Naive B cell (primary cell): ENCODE measurements at regions not wholly inside any gene's neighbourhood (a gene's known extent, or its start where the extent isn't known, plus 50 kb on each side); places are given as distances from the start of the nearest gene placed in this dataset.
A peak's percentile ranks its signal among the peaks of the same experiment; 100 is the strongest.

Source experiments
- ATAC-seq, 2 donors: fragments of 150-1000 bp; cut with Tn5 transposase; 2 replicates each; pipeline ENCODE4 v1.10.0; 2021; ENCODE audit warnings: low read depth in 2 of 2, mild to moderate bottlenecking in 2 of 2, moderate library complexity in 2 of 2
- DNase-seq: peaks from one replicate; pipeline ENCODE4 v3.0.0; 2022
- H3K27ac Mint-ChIP-seq, 6 donors: one replicate each; pipeline ENCODE4 v1.8.0; 2020 to 2022; ENCODE audit warnings: mild to moderate bottlenecking in 6 of 6, mixed read lengths in 6 of 6, moderate library complexity in 5 of 6, inconsistent platforms in 2 of 6
- H3K27me3 Mint-ChIP-seq, 3 donors: one replicate each; pipeline ENCODE4 v1.8.0; 2021 to 2022; ENCODE audit warnings: mixed read lengths in 3 of 3, mild to moderate bottlenecking in 1 of 3
- H3K36me3 Mint-ChIP-seq, 2 donors: one replicate each; pipeline ENCODE4 v1.8.0; 2020 to 2022; ENCODE audit warnings: mixed read lengths in 2 of 2, inconsistent platforms in 1 of 2, mild to moderate bottlenecking in 1 of 2
- H3K4me1 Mint-ChIP-seq, 3 donors: one replicate each; pipeline ENCODE4 v1.8.0; 2020 to 2022; ENCODE audit warnings: mixed read lengths in 3 of 3, inconsistent platforms in 1 of 3, mild to moderate bottlenecking in 1 of 3, moderate library complexity in 1 of 3
- H3K4me3 Mint-ChIP-seq, 8 donors: one replicate each; pipeline ENCODE4 v1.8.0; 2020 to 2022; ENCODE audit warnings: mild to moderate bottlenecking in 8 of 8, mixed read lengths in 8 of 8, moderate library complexity in 8 of 8, inconsistent platforms in 2 of 8
- H3K9me3 Mint-ChIP-seq, 7 donors: one replicate each; pipeline ENCODE4 v1.8.0; 2020 to 2022; ENCODE audit warnings: mixed read lengths in 7 of 7, mild to moderate bottlenecking in 5 of 7, inconsistent platforms in 2 of 7, moderate library complexity in 1 of 7

GRCh38 chr2:6392354-6392753 is 473.4 kb downstream of the CMPK2 start:
- peaks cover 0 to 7% (median 0%) of the 10 kb centered on the region in 3 donors for H3K27me3 Mint-ChIP-seq
- ATAC-seq (no peak), DNase-seq (no peak)
- H3K36me3 Mint-ChIP-seq, result no peaks in the 10 kb centered on the region
- peaks cover 2 to 16% (median 7%) of the 10 kb centered on the region in 7 donors for H3K9me3 Mint-ChIP-seq
- H3K4me1 Mint-ChIP-seq, result no peaks in the 10 kb centered on the region
- H3K4me3 Mint-ChIP-seq, result no peak overlapping the region
- H3K27ac Mint-ChIP-seq, result peak overlapping the region in 1 of 6 donors; percentile 22

DNA sequence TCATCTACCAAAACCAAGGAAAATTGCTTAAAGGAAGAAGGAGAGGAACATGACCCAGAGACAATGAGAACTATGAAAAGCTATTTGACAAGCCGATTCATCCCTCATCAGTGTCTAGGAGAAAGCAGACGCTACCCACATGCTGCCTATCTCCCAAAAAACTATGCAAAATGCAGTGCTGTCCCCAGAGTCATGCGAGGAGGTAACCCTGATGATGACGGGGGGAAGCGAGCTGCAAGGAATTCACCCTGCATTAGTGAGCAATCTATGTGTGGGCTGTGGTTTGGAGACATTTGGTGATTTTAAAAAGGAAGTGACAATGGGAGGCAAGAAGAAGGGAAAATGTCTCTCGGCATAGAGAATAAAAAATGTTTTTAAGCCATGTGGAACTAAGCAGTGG is 472.7 kb downstream of the CMPK2 start:
- peaks cover 2 to 16% (median 7%) of the 10 kb centered on the region in 7 donors for H3K9me3 Mint-ChIP-seq
- H3K27me3 Mint-ChIP-seq, result peaks cover 0 to 7% (median 0%) of the 10 kb centered on the region in 3 donors
- H3K27ac Mint-ChIP-seq, result no peak overlapping the region
- DNase-seq (no peak), ATAC-seq (no peak)
- H3K4me3 Mint-ChIP-seq, result no peak overlapping the region
- no peaks in the 10 kb centered on the region for H3K36me3 Mint-ChIP-seq
- no peaks in the 10 kb centered on the region for H3K4me1 Mint-ChIP-seq

GRCh38 chr2:6393819-6394218 is 471.9 kb downstream of the CMPK2 start:
- no peak for DNase-seq
- Mint-ChIP-seq H3K4me3 (no peak overlapping the region), H3K27me3 (peaks cover 0 to 7% (median 0%) of the 10 kb centered on the region in 3 donors), H3K36me3 (no peaks in the 10 kb centered on the region), H3K4me1 (no peaks in the 10 kb centered on the region), H3K9me3 (peaks cover 2 to 13% (median 7%) of the 10 kb centered on the region in 7 donors), H3K27ac (peak overlapping the region in 1 of 6 donors; percentile 27)
- no peak for ATAC-seq

- no peak for DNase-seq
- Mint-ChIP-seq H3K4me3 (no peak overlapping the region), H3K36me3 (no peaks in the 10 kb centered on the region), H3K27ac (peak overlapping the region in 1 of 6 donors; percentile 6), H3K4me1 (no peaks in the 10 kb centered on the region), H3K9me3 (peaks cover 2 to 13% (median 7%) of the 10 kb centered on the region in 7 donors), H3K27me3 (peaks cover 0 to 7% (median under 1%) of the 10 kb centered on the region in 3 donors)
- ATAC-seq, result no peak
Observed at GRCh38 chr2:6394276-6394675, 471.4 kb downstream of the CMPK2 start.

GRCh38 chr2:6398421-6398820 is 467.3 kb downstream of the CMPK2 start:
- H3K9me3 Mint-ChIP-seq, result peaks cover 0 to 4% (median 0%) of the 10 kb centered on the region in 7 donors
- peaks cover 0 to 3% (median 0%) of the 10 kb centered on the region in 3 donors for H3K27me3 Mint-ChIP-seq
- H3K36me3 Mint-ChIP-seq, result no peaks in the 10 kb centered on the region
- H3K27ac Mint-ChIP-seq, result no peak overlapping the region
- DNase-seq, result no peak
- ATAC-seq, result no peak
- no peaks in the 10 kb centered on the region for H3K4me1 Mint-ChIP-seq
- no peak overlapping the region for H3K4me3 Mint-ChIP-seq

GRCh38 chr2:6401301-6401700 is 464.4 kb downstream of the CMPK2 start:
- H3K27me3 Mint-ChIP-seq, result peaks cover 0 to 3% (median 0%) of the 10 kb centered on the region in 3 donors

DNA sequence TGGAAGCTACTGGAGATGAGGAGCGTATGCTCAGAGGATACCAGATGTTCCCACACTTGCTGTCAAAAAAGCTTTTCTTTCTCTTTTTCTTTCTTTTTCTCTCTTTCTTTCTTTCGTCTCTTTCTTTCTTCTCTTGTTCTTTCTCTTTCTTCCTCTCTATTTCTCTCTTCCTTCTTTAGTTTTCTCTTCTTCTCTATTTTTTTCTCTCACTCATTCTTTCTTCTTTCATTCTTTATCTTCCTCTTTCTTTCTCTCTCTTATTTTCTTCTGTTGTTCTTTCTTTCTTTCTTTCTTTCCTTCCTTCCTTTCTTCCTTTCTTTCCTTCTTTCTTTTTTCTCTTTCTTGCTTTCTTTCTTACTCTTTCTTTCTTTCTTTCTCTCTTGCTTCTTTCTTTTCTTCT is 457.6 kb downstream of the CMPK2 start:
- DNase-seq (no peak), ATAC-seq (no peak)
- peak overlapping the region in 2 of 6 donors; percentile 10 to 14 for H3K27ac Mint-ChIP-seq
- H3K4me3 Mint-ChIP-seq, result no peak overlapping the region
- H3K4me1 Mint-ChIP-seq, result no peaks in the 10 kb centered on the region
- no peaks in the 10 kb centered on the region for H3K36me3 Mint-ChIP-seq
- H3K9me3 Mint-ChIP-seq, result peaks cover 0 to 4% (median 0%) of the 10 kb centered on the region in 7 donors
- peaks cover 0 to 17% (median 12%) of the 10 kb centered on the region in 3 donors for H3K27me3 Mint-ChIP-seq

More at GRCh38 chr2:6401301-6401700, 464.4 kb downstream of the CMPK2 start:
- DNase-seq, result no peak
- H3K36me3 Mint-ChIP-seq, result no peaks in the 10 kb centered on the region
- H3K4me3 Mint-ChIP-seq, result no peak overlapping the region
- no peak for ATAC-seq
- peaks cover 0 to 4% (median 0%) of the 10 kb centered on the region in 7 donors for H3K9me3 Mint-ChIP-seq
- no peak overlapping the region for H3K27ac Mint-ChIP-seq
- H3K4me1 Mint-ChIP-seq, result no peaks in the 10 kb centered on the region

GRCh38 chr2:6410313-6410712 is 455.4 kb downstream of the CMPK2 start:
- Mint-ChIP-seq H3K4me1 (no peaks in the 10 kb centered on the region), H3K27me3 (peaks cover 0 to 17% (median 12%) of the 10 kb centered on the region in 3 donors)

GRCh38 chr2:6412533-6413091 is 453.1 kb downstream of the CMPK2 start:
- no peak for DNase-seq
- Mint-ChIP-seq H3K4me1 (no peaks in the 10 kb centered on the region), H3K27me3 (peaks cover 0 to 17% (median 12%) of the 10 kb centered on the region in 3 donors), H3K4me3 (no peak overlapping the region), H3K9me3 (peaks cover 0 to 5% (median 0%) of the 10 kb centered on the region in 7 donors), H3K36me3 (peaks cover 0 to 6% of the 10 kb centered on the region in 2 donors), H3K27ac (no peak overlapping the region)
- ATAC-seq, result no peak

More at GRCh38 chr2:6410313-6410712, 455.4 kb downstream of the CMPK2 start:
- no peak for ATAC-seq
- Mint-ChIP-seq H3K9me3 (peaks cover 0 to 3% (median 0%) of the 10 kb centered on the region in 7 donors), H3K4me3 (no peak overlapping the region), H3K27ac (no peak overlapping the region), H3K36me3 (peaks cover 0 to 4% of the 10 kb centered on the region in 2 donors)
- DNase-seq, result no peak

GRCh38 chr2:6417050-6417449 is 448.7 kb downstream of the CMPK2 start:
- Mint-ChIP-seq H3K4me3 (no peak overlapping the region), H3K27ac (no peak overlapping the region), H3K27me3 (peaks cover 0 to 4% (median 0%) of the 10 kb centered on the region in 3 donors), H3K36me3 (peaks cover 0 to 6% of the 10 kb centered on the region in 2 donors), H3K9me3 (peaks cover 0 to 7% (median 0%) of the 10 kb centered on the region in 7 donors), H3K4me1 (peaks cover 0 to 8% (median 6%) of the 10 kb centered on the region in 3 donors)
- ATAC-seq (no peak), DNase-seq (no peak)

GRCh38 chr2:6418291-6418690 is 447.4 kb downstream of the CMPK2 start:
- peak overlapping the region in 1 of 8 donors; percentile 46 for H3K4me3 Mint-ChIP-seq
- H3K27me3 Mint-ChIP-seq, result no peaks in the 10 kb centered on the region
- DNase-seq (no peak), ATAC-seq (no peak)
- peaks cover 0 to 6% of the 10 kb centered on the region in 2 donors for H3K36me3 Mint-ChIP-seq
- peaks cover 0 to 4% (median 0%) of the 10 kb centered on the region in 7 donors for H3K9me3 Mint-ChIP-seq
- peaks cover 0 to 8% (median 6%) of the 10 kb centered on the region in 3 donors for H3K4me1 Mint-ChIP-seq
- no peak overlapping the region for H3K27ac Mint-ChIP-seq

DNA sequence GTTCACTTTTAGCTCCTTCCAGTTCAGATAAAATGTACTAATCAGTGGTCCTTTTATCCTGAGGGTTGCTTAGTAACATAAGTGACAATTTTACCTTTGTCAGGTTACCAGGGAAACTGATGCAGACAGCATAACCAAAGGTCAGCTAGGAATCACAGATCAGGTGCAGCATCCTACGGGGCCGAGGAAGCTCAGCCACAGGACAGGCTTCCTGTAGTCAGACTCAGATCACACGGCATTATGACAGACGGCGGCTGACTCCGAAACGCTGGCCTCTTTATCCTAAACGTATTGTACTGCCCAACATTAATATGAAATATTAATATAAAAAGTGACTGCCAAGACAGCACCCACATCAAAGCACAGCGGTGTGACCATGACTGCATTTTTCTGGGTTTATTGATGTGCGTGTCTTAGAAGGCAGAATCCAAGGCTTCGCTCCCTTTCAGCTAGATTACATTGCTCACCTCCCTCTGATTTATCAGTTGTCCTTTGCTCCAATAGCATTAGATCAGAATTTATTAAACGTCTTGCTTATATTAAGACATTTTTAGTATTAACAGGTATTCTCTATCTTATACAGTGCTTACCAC is 444.5 kb downstream of the CMPK2 start:
- DNase-seq (no peak), ATAC-seq (no peak)
- H3K4me1 Mint-ChIP-seq, result peaks cover 0 to 8% (median 6%) of the 10 kb centered on the region in 3 donors
- no peaks in the 10 kb centered on the region for H3K27me3 Mint-ChIP-seq
- H3K9me3 Mint-ChIP-seq, result peaks cover 0 to 2% (median 0%) of the 10 kb centered on the region in 7 donors
- no peaks in the 10 kb centered on the region for H3K36me3 Mint-ChIP-seq
- H3K4me3 Mint-ChIP-seq, result no peak overlapping the region
- no peak overlapping the region for H3K27ac Mint-ChIP-seq

DNA sequence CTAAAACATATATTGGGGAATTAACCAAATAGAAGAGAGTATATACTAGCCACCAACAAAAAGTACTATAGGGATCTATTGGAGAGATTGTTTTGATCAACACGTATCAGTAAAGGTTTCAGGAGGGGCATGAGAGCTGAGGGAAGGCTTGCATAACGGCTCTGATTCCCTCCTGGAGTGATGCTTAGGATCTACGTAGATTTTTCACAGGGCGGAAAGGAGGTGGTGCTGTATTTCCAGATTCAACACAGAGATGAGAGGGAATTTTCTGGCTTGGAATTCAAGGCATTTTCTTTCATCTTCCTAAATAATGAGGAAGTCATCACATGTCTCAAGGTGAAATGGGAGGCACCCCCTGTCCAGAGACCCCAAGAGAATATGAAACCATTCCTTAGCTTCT is 443.8 kb downstream of the CMPK2 start:
- Mint-ChIP-seq H3K9me3 (peaks cover 0 to 5% (median 0%) of the 10 kb centered on the region in 7 donors), H3K4me3 (no peak overlapping the region), H3K27me3 (no peaks in the 10 kb centered on the region), H3K4me1 (peaks cover 0 to 8% (median 6%) of the 10 kb centered on the region in 3 donors), H3K36me3 (no peaks in the 10 kb centered on the region), H3K27ac (no peak overlapping the region)
- ATAC-seq, result no peak
- no peak for DNase-seq

- Mint-ChIP-seq H3K4me1 (peaks cover 0 to 4% (median 3%) of the 10 kb centered on the region in 3 donors), H3K36me3 (no peaks in the 10 kb centered on the region), H3K9me3 (peaks cover 0 to 4% (median 0%) of the 10 kb centered on the region in 7 donors), H3K27ac (no peak overlapping the region), H3K4me3 (no peak overlapping the region), H3K27me3 (no peaks in the 10 kb centered on the region)
- DNase-seq (no peak), ATAC-seq (no peak)
Observed at GRCh38 chr2:6423157-6423556, 442.6 kb downstream of the CMPK2 start.
